HG03432 (cell line): ENCODE measurements at regions not wholly inside any gene's neighbourhood (a gene's known extent, or its start where the extent isn't known, plus 50 kb on each side); places are given as distances from the start of the nearest gene placed in this dataset.
A peak's percentile ranks its signal among the peaks of the same experiment; 100 is the strongest.

Source experiments
- ATAC-seq: cut with Tn5 transposase; IDR thresholded peaks from one replicate; pipeline ENCODE4 v1.9.1; 2021; ENCODE audit warnings: mild to moderate bottlenecking, moderate library complexity; ENCODE audit not compliant: unreplicated experiment

GRCh38 chr11:16448123-16448717, 91.9 kb upstream of the SOX6 start:
- ATAC-seq, result no peak

GRCh38 chr11:16441461-16441860, 85.1 kb upstream of the SOX6 start:
- no peak for ATAC-seq

- no peak for ATAC-seq
Measured at GRCh38 chr11:16440136-16440535, 83.8 kb upstream of the SOX6 start.

GRCh38 chr11:16434036-16434435, 77.7 kb upstream of the SOX6 start:
- no peak for ATAC-seq

- no peak for ATAC-seq
Measured at GRCh38 chr11:16430674-16431073, 74.3 kb upstream of the SOX6 start.

- no peak for ATAC-seq
Measured at GRCh38 chr11:16421826-16422225, 65.5 kb upstream of the SOX6 start.

GRCh38 chr11:16418428-16419097, 62.2 kb upstream of the SOX6 start:
- no peak for ATAC-seq

GRCh38 chr11:16412525-16413172, 56.3 kb upstream of the SOX6 start:
- peak; percentile 94 for ATAC-seq

GRCh38 chr11:16410479-16410878, 54.1 kb upstream of the SOX6 start:
- ATAC-seq, result no peak

- no peak for ATAC-seq
Measured at GRCh38 chr11:16408619-16409018, 52.3 kb upstream of the SOX6 start.

- no peak for ATAC-seq
Measured at GRCh38 chr11:16406226-16406625, 49.9 kb upstream of the SOX6 start.
